GM12878 (cell line): ENCODE measurements at regions not wholly inside any gene's neighbourhood (a gene's known extent, or its start where the extent isn't known, plus 50 kb on each side); places are given as distances from the start of the nearest gene placed in this dataset.

Source experiments
- ATAC-seq: fragments of 200-7000 bp; cut with Tn5 transposase; 3 replicates; pipeline ENCODE4 v1.9.1; 2020; ENCODE audit warnings: mild to moderate bottlenecking, moderate library complexity
- BruUV-seq: library from RNA; stranded (reverse); fragments of 400-500 nt; replicated peaks from 2 replicates; lab custom pipeline; 2021; lab: Mats Ljungman, UMichigan
- CTCF ChIA-PET: fragments of 300-600 bp; sonication (Branson Sonifier 250); formaldehyde crosslinking; extraction: SDS; loops from one replicate; lab custom pipeline; 2021; ENCODE audit warnings: inconsistent platforms; lab: Yijun Ruan, JAX
- POLR2A ChIA-PET: fragments of 350-600 bp; formaldehyde crosslinking; extraction: SDS; loops from one replicate; lab custom pipeline; 2021; ENCODE audit warnings: inconsistent platforms; lab: Charles Lee
- RAD21 ChIA-PET: fragments of 300-600 bp; sonication (Branson Sonifier 250); formaldehyde crosslinking; loops from one replicate; lab custom pipeline; 2023; ENCODE audit warnings: antibody characterized with exemption; ENCODE audit not compliant: unreplicated experiment; lab: Charles Lee
- SMC1A ChIA-PET: fragments of 300-600 bp; sonication (Branson Sonifier 250); formaldehyde crosslinking; loops from one replicate; lab custom pipeline; 2023; ENCODE audit not compliant: unreplicated experiment, uncharacterized antibody; lab: Charles Lee
- DNase-seq: peaks from one replicate; pipeline ENCODE4 v3.0.0-alpha.2; 2011; ENCODE audit warnings: low read depth, low spot score
- FAIRE-seq: peaks from 3 replicates; lab custom pipeline; 2011; peaks lifted over from hg19 to GRCh38; lab: Jason Lieb, UNC
- H2AFZ ChIP-seq: 2 replicates; pipeline ENCODE4 v1.6.0; 2011; ENCODE audit warnings: low read depth, low read length, control low read depth; ENCODE audit not compliant: control insufficient read depth
- H3K27ac ChIP-seq: 2 replicates; pipeline ENCODE4 v1.5.1; 2011; ENCODE audit warnings: control low read depth; ENCODE audit not compliant: control insufficient read depth, insufficient read depth
- H3K27me3 ChIP-seq, 2 experiments: replicated peaks in 1 of 2; 2 replicates each; pipeline versions ENCODE4 v1.6.0 to v1.6.1; 2011; ENCODE audit warnings: low read length in 1 of 2; ENCODE audit not compliant: control insufficient read depth in 2 of 2, insufficient read depth in 2 of 2
- H3K36me3 ChIP-seq, 2 experiments: 2 replicates each; pipeline ENCODE4 v1.5.1; 2011; ENCODE audit warnings: low read length in 1 of 2; ENCODE audit not compliant: control insufficient read depth in 2 of 2, insufficient read depth in 2 of 2
- H3K4me1 ChIP-seq: 2 replicates; pipeline ENCODE4 v1.6.1; 2011; ENCODE audit warnings: mild to moderate bottlenecking, low read length, moderate library complexity, mixed read lengths; ENCODE audit not compliant: control insufficient read depth, insufficient read depth
- H3K4me2 ChIP-seq: 2 replicates; pipeline ENCODE4 v1.6.0; 2011; ENCODE audit warnings: control low read depth; ENCODE audit not compliant: control insufficient read depth, insufficient read depth
- H3K4me3 ChIP-seq: fragments of 200-600 bp; sonication (generic); 2 replicates; pipeline ENCODE4 v1.5.1; 2016
- H3K79me2 ChIP-seq: 2 replicates; pipeline ENCODE4 v1.6.0; 2011; ENCODE audit warnings: low read length; ENCODE audit not compliant: control insufficient read depth, insufficient read depth
- H3K9ac ChIP-seq: 2 replicates; pipeline ENCODE4 v1.8.0; 2011; ENCODE audit warnings: low read length, control low read depth, mixed read lengths; ENCODE audit not compliant: control insufficient read depth, insufficient read depth
- H3K9me3 ChIP-seq: replicated peaks from 3 replicates; pipeline ENCODE4 v1.5.1; 2011; ENCODE audit warnings: mild to moderate bottlenecking, low read length; ENCODE audit not compliant: control insufficient read depth, insufficient read depth
- H4K20me1 ChIP-seq: 2 replicates; pipeline ENCODE4 v1.6.0; 2011; ENCODE audit not compliant: control insufficient read depth, insufficient read depth
- ASH2L ChIP-seq: fragments of 300-600, 200-600 bp; sonication (generic); IDR thresholded peaks from 2 replicates; pipeline ENCODE4 v1.6.1; 2017; ENCODE audit warnings: low read depth, mild to moderate bottlenecking, borderline replicate concordance
- E2F4 ChIP-seq: IDR thresholded peaks from 2 replicates; pipeline ENCODE4 v1.6.1; 2012; ENCODE audit warnings: low read depth, low read length, improper control_type of control experiment
- FOXK2 ChIP-seq: fragments of 450-650 bp; IDR thresholded peaks from 2 replicates; pipeline ENCODE4 v1.6.1; 2017; ENCODE audit warnings: mild to moderate bottlenecking, moderate library complexity
- IRF5 ChIP-seq: fragments of 450-650 bp; IDR thresholded peaks from 2 replicates; pipeline ENCODE4 v1.6.1; 2017; ENCODE audit warnings: borderline replicate concordance
- PAX5 ChIP-seq: IDR thresholded peaks from 2 replicates; pipeline ENCODE4 v1.6.1; 2011; ENCODE audit warnings: low read depth, low read length, borderline replicate concordance
- SREBF1 ChIP-seq: IDR thresholded peaks from 2 replicates; pipeline ENCODE4 v1.6.1; 2012; ENCODE audit warnings: mild to moderate bottlenecking, low read length
- TARDBP ChIP-seq: IDR thresholded peaks from 2 replicates; pipeline ENCODE4 v1.6.1; 2016; ENCODE audit warnings: borderline replicate concordance
- YY1 ChIP-seq: IDR thresholded peaks from 2 replicates; pipeline ENCODE4 v1.6.1; 2011; ENCODE audit warnings: low read depth, mild to moderate bottlenecking, low read length
- ZBED1 ChIP-seq: IDR thresholded peaks from 2 replicates; pipeline ENCODE4 v1.6.1; 2016; ENCODE audit warnings: borderline replicate concordance
- ZBTB11 ChIP-seq: fragments of 450-650 bp; formaldehyde crosslinking; IDR thresholded peaks from 2 replicates; pipeline ENCODE4 v1.5.0; 2022; ENCODE audit warnings: mild to moderate bottlenecking, missing genetic modification characterization
- ZNF207 ChIP-seq: fragments of 450-650 bp; IDR thresholded peaks from 2 replicates; pipeline ENCODE4 v1.6.1; 2014; ENCODE audit warnings: antibody characterized with exemption, mild to moderate bottlenecking, borderline replicate concordance
- WGBS: methylation state at CpG from one replicate; pipeline ENCODE4 v1.1.6; 2016; ENCODE audit warnings: low lambda C conversion rate; ENCODE audit not compliant: insufficient replicate concordance, insufficient coverage; ENCODE audit errors: missing lambda C conversion rate; 5-methylcytosine and 5-hydroxymethylcytosine counted together
- in situ Hi-C: fragments of 300-500 bp; cut with MboI; formaldehyde crosslinking; loops from 9 replicates; pipeline ENCODE4 v1.14.3; 2018; ENCODE audit warnings: mixed read lengths
- intact Hi-C: fragments of 100-400 bp; cut with micrococcal nuclease; formaldehyde crosslinking; loops from one replicate; pipeline ENCODE4 v1.14.2; 2022; ENCODE audit not compliant: unreplicated experiment
- TF ChIP-seq, protein P1 (sequence below): IDR thresholded peaks from 2 replicates; pipeline ENCODE4 v1.6.1; 2011; ENCODE audit warnings: mild to moderate bottlenecking, low read depth, low read length, moderate library complexity; ENCODE audit not compliant: insufficient replicate concordance
- TF ChIP-seq, protein P2 (sequence below): fragments of 450-650 bp; IDR thresholded peaks from 2 replicates; pipeline ENCODE4 v1.6.1; 2016; ENCODE audit warnings: mild to moderate bottlenecking

DNA sequence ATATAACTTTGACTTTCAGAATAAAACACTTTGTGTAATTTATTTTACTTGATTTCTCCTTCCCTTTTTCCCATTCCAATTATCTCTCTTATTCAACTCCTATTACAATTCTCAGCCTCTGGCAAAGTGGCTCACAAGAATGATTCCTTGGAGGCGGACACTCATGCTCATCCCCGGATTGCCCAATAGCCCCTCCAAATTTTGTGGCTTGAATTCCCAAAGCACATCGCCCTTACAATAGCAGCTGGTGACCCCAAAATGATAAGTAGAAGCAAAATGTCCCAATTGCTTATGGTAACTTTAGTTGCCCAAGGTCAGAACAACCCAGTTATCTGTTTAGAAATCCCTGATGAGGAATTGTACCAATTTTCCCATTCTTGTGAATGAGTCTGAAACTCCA is 1523.5 kb upstream of the PRR20A start:
- H3K4me3 ChIP-seq: no peak overlapping the region
- no peaks in the 10 kb centered on the region for H3K36me3 ChIP-seq
- no peak overlapping the region for H3K9ac ChIP-seq
- RAD21 ChIA-PET: no interaction called here
- no peak for FAIRE-seq
- H3K27ac ChIP-seq: no peak overlapping the region
- in situ Hi-C loops (no loop called here), intact Hi-C loops (no loop called here)
- SMC1A ChIA-PET: no interaction called here
- WGBS: 49% methylated on average over 3 of the region's 3 CpGs
- H3K79me2 ChIP-seq: no peaks in the 10 kb centered on the region
- no peaks in the 10 kb centered on the region for H4K20me1 ChIP-seq
- no peaks in the 10 kb centered on the region for H3K4me1 ChIP-seq
- CTCF ChIA-PET: no interaction called here
- POLR2A ChIA-PET: no interaction called here
- H3K4me2 ChIP-seq: no peak overlapping the region
- no TSS peak for BruUV-seq
- no peak for ATAC-seq
- TF ChIP-seq SREBF1: no peak
- TF ChIP-seq, protein P1, sequence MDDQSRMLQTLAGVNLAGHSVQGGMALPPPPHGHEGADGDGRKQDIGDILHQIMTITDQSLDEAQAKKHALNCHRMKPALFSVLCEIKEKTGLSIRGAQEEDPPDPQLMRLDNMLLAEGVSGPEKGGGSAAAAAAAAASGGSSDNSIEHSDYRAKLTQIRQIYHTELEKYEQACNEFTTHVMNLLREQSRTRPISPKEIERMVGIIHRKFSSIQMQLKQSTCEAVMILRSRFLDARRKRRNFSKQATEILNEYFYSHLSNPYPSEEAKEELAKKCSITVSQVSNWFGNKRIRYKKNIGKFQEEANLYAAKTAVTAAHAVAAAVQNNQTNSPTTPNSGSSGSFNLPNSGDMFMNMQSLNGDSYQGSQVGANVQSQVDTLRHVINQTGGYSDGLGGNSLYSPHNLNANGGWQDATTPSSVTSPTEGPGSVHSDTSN: no peak
- TF ChIP-seq IRF5: no peak
- no peak for TF ChIP-seq PAX5
- no peak for TF ChIP-seq FOXK2
- TF ChIP-seq TARDBP: no peak
- no peak for TF ChIP-seq ZBED1
- TF ChIP-seq YY1: no peak
- TF ChIP-seq ZBTB11 (CRISPR knock-in tag): no peak
- TF ChIP-seq E2F4: no peak
- TF ChIP-seq ZNF207: no peak
- TF ChIP-seq ASH2L: no peak
- TF ChIP-seq, protein P2, sequence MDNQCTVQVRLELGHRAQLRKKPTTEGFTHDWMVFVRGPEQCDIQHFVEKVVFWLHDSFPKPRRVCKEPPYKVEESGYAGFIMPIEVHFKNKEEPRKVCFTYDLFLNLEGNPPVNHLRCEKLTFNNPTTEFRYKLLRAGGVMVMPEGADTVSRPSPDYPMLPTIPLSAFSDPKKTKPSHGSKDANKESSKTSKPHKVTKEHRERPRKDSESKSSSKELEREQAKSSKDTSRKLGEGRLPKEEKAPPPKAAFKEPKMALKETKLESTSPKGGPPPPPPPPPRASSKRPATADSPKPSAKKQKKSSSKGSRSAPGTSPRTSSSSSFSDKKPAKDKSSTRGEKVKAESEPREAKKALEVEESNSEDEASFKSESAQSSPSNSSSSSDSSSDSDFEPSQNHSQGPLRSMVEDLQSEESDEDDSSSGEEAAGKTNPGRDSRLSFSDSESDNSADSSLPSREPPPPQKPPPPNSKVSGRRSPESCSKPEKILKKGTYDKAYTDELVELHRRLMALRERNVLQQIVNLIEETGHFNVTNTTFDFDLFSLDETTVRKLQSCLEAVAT: no peak
- no peak overlapping the region for H2AFZ ChIP-seq
- H3K27me3 ChIP-seq: no peaks in the 10 kb centered on the region
- DNase-seq: no peak
- H3K9me3 ChIP-seq: no peaks in the 10 kb centered on the region
